H1 (cell line): ENCODE measurements at regions not wholly inside any gene's neighbourhood (a gene's known extent, or its start where the extent isn't known, plus 50 kb on each side); places are given as distances from the start of the nearest gene placed in this dataset.

Experiments used
- ASH2L ChIP-seq: fragments of 200-600, 300-600 bp; sonication (generic); IDR thresholded peaks from one replicate; pipeline ENCODE4 v1.7.1; 2017; ENCODE audit warnings: low read length
- JUN ChIP-seq: IDR thresholded peaks from 2 replicates; pipeline ENCODE4 v1.6.1; 2011; ENCODE audit warnings: low read depth, mild to moderate bottlenecking, improper control_type of control experiment, low read length
- NRF1 ChIP-seq: IDR thresholded peaks from 2 replicates; pipeline ENCODE4 v1.6.1; 2011; ENCODE audit warnings: mild to moderate bottlenecking, low read depth, low read length, improper control_type of control experiment
- POLR2AphosphoS5 ChIP-seq: IDR thresholded peaks from 2 replicates; pipeline ENCODE4 v1.6.1; 2011; ENCODE audit warnings: low read depth, low read length
- SIX5 ChIP-seq: IDR thresholded peaks from 2 replicates; pipeline ENCODE4 v1.6.1; 2011; ENCODE audit warnings: mild to moderate bottlenecking, low read depth, low read length
- SP4 ChIP-seq: IDR thresholded peaks from 2 replicates; pipeline ENCODE4 v1.6.1; 2012; ENCODE audit warnings: low read length, inconsistent platforms
- YY1 ChIP-seq: IDR thresholded peaks from 2 replicates; pipeline ENCODE4 v1.6.1; 2011; ENCODE audit warnings: low read depth, mild to moderate bottlenecking, low read length

DNA sequence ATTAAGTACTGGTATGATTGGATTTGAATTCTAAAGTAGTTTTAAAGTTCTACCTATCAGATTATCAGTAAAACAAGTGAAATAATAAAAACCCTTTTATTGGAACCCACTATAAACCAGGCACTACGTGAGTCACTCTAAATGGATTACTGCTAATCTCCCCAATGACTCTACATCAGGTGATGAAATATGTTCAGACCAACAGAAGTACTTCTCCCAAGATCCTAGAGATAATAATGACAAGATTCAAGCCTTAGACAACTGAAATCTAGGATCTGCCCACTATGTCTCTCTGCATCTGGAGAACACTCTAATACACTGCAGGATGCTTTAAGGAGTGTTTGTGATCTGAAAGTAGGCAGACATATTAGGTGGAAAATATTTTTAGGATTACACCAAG is 652.1 kb upstream of the CHORDC1 start (continued):
- TF ChIP-seq NRF1 (no peak), POLR2AphosphoS5 (no peak), YY1 (no peak), ASH2L (no peak), SP4 (no peak), SIX5 (no peak), JUN (no peak)
